Naive thymus-derived CD4-positive, alpha-beta T cell (primary cell): ENCODE measurements at regions not wholly inside any gene's neighbourhood (a gene's known extent, or its start where the extent isn't known, plus 50 kb on each side); places are given as distances from the start of the nearest gene placed in this dataset.
"Not testable (repeated sequence)": the region's sequence is repeated elsewhere in the genome, so short reads cannot be mapped to it uniquely, and the experiment has no call there.

ENCODE experiments used
- ATAC-seq: fragments of 150-1000 bp; cut with Tn5 transposase; 2 replicates; pipeline ENCODE4 v1.10.0; 2021; ENCODE audit warnings: mild to moderate bottlenecking, moderate library complexity
- CTCF ChIA-PET: fragments of 350-600 bp; sonication (Branson Sonifier 250); formaldehyde crosslinking; loops from one replicate; lab custom pipeline; 2021; ENCODE audit warnings: antibody characterized with exemption; lab: Charles Lee
- POLR2A ChIA-PET: fragments of 350-600 bp; sonication (Branson Sonifier 250); formaldehyde crosslinking; loops from one replicate; lab custom pipeline; 2021; ENCODE audit warnings: antibody characterized with exemption, inconsistent platforms; lab: Charles Lee
- DNase-seq, 9 donors: peaks; one replicate each; pipeline versions ENCODE4 v3.0.0 to v3.0.0-alpha.2; 2020 to 2022; ENCODE audit warnings: mixed read lengths in 1 of 9
- H3K27ac ChIP-seq: one replicate; pipeline ENCODE4 v1.7.0; 2013; ENCODE audit warnings: mild to moderate bottlenecking, low read depth, low read length, moderate library complexity
- H3K27me3 ChIP-seq, 2 donors: one replicate each; pipeline ENCODE4 v1.7.0; 2013; ENCODE audit warnings: low read length in 2 of 2, mild to moderate bottlenecking in 2 of 2, moderate library complexity in 2 of 2; ENCODE audit not compliant: control insufficient read depth in 2 of 2, insufficient read depth in 2 of 2
- H3K36me3 ChIP-seq, 3 experiments: 1 replicate in 2 of 3; 2 replicates in 1 of 3; pipeline ENCODE4 v1.7.0; 2013; ENCODE audit warnings: low read length in 3 of 3, mild to moderate bottlenecking in 3 of 3, moderate library complexity in 1 of 3; ENCODE audit not compliant: insufficient read depth in 3 of 3, control insufficient read depth in 2 of 3
- H3K4me1 ChIP-seq, 2 donors: one replicate each; pipeline ENCODE4 v1.7.0; 2013; ENCODE audit warnings: low read length in 2 of 2, mild to moderate bottlenecking in 2 of 2, moderate library complexity in 1 of 2; ENCODE audit not compliant: control insufficient read depth in 2 of 2, insufficient read depth in 2 of 2
- H3K4me3 ChIP-seq: 2 replicates; pipeline ENCODE4 v1.7.0; 2013; ENCODE audit warnings: mild to moderate bottlenecking, low read length
- H3K9me3 ChIP-seq, 3 experiments: 1 replicate in 2 of 3; 2 replicates in 1 of 3; pipeline ENCODE4 v1.7.0; 2013; ENCODE audit warnings: low read length in 3 of 3; ENCODE audit not compliant: control insufficient read depth in 2 of 3
- H3K27ac Mint-ChIP-seq, 9 donors: one replicate each; pipeline ENCODE4 v1.8.0; 2020 to 2022; ENCODE audit warnings: mixed read lengths in 9 of 9, mild to moderate bottlenecking in 8 of 9, moderate library complexity in 5 of 9, inconsistent platforms in 2 of 9
- H3K27me3 Mint-ChIP-seq, 5 donors: one replicate each; pipeline ENCODE4 v1.8.0; 2021 to 2022; ENCODE audit warnings: mixed read lengths in 5 of 5, mild to moderate bottlenecking in 1 of 5
- H3K36me3 Mint-ChIP-seq, 5 donors: one replicate each; pipeline ENCODE4 v1.8.0; 2020 to 2022; ENCODE audit warnings: mixed read lengths in 5 of 5, mild to moderate bottlenecking in 3 of 5, inconsistent platforms in 1 of 5
- H3K4me1 Mint-ChIP-seq, 7 donors: one replicate each; pipeline ENCODE4 v1.8.0; 2020 to 2022; ENCODE audit warnings: mixed read lengths in 7 of 7, mild to moderate bottlenecking in 3 of 7, inconsistent platforms in 1 of 7
- H3K4me3 Mint-ChIP-seq, 10 donors: one replicate each; pipeline ENCODE4 v1.8.0; 2020 to 2022; ENCODE audit warnings: mild to moderate bottlenecking in 10 of 10, mixed read lengths in 10 of 10, moderate library complexity in 6 of 10, inconsistent platforms in 2 of 10
- H3K9me3 Mint-ChIP-seq, 11 donors: one replicate each; pipeline ENCODE4 v1.8.0; 2020 to 2022; ENCODE audit warnings: mixed read lengths in 11 of 11, mild to moderate bottlenecking in 4 of 11, inconsistent platforms in 1 of 11, moderate library complexity in 1 of 11
- intact Hi-C, 2 donors: fragments of 100-400 bp; cut with micrococcal nuclease; formaldehyde crosslinking; loops; one replicate each; pipeline ENCODE4 v1.15.1; 2023

DNA sequence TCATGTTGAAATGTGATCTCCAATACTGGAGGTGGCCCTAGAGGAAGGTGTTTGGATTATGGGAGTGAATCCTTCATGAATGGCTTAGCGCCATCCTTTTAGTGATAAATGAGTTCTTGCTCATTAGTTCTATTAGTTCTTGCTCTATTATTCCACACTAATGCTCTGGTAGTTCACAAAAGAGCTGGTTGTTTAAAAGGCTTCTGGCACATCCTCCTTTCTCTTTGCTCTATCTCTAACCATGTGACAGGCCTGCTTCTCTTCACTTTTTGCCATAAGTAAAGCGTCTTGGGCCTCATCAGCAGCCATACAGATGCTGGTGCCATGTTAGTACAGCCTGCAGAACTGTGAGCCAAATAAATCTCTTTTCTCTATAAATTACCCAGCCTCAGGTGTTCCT, 469.9 kb downstream of the GUCY1A2 start:
- Histone ChIP-seq H3K9me3 (no peaks in the 10 kb centered on the region), H3K4me3 (no peak overlapping the region), H3K4me1 (no peaks in the 10 kb centered on the region), H3K27ac (no peak overlapping the region), H3K36me3 (no peaks in the 10 kb centered on the region), H3K27me3 (no peaks in the 10 kb centered on the region)
- ATAC-seq (no peak), DNase-seq (no peak)
- Mint-ChIP-seq H3K4me3 (no peak overlapping the region), H3K9me3 (peaks cover 0 to 5% (median 2%) of the 10 kb centered on the region in 11 donors), H3K27me3 (no peaks in the 10 kb centered on the region), H3K4me1 (no peaks in the 10 kb centered on the region), H3K36me3 (no peaks in the 10 kb centered on the region), H3K27ac (no peak overlapping the region)
- intact Hi-C loops = no loop called here
- POLR2A ChIA-PET = no interaction called here
- CTCF ChIA-PET = no interaction called here

DNA sequence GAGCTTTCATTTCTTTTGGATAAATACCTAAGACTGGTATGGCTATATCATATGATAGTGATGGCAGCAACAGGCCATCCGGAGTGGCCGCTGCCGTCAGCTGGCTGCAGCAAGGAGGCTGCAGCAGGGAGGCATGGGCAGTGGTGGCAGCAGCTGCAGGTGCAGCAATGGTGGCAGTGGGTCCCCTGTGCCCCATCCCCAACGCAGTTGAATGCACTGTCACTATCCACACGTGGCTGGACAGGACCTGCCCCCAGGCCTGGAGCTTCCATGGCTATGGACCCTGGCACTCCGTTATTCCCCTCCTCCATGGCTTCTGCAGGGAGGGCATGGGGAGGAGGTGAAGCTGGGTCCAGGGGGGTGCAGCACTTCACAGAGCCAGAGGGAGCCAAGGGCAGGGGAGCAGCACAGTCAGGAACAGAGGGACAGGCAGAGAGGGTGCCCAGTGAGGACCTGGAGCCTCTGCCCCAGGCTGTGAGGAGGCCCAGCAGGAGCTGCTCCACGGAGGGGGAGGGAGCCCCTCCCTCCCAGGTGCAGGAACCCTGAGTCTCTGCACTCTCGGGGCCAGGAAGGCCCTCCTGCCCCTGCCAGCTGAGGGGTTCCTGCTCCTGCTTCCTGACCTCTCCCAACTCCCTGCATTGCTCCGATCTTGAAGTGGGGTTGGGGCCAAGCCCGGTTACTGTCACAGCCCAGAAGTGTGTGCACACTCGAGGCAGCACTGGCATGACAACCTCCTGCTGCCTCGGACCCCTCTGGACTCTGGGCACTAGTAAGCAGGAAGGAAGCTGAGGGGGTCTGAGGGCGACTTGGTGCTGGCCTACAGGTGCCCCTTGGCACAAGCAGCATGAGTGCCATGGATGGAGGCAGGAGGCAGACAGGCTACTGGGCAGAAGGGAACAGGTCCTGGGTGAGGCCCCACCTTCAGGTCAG, 466.3 kb downstream of the GUCY1A2 start:
- ATAC-seq = no peak
- CTCF ChIA-PET = no interaction called here
- Mint-ChIP-seq H3K4me3 (no peak overlapping the region), H3K36me3 (no peaks in the 10 kb centered on the region), H3K27ac (peak overlapping the region in 1 of 9 donors; percentile 26), H3K4me1 (no peaks in the 10 kb centered on the region), H3K9me3 (peaks cover 0 to 18% (median 4%) of the 10 kb centered on the region in 11 donors), H3K27me3 (no peaks in the 10 kb centered on the region)
- Histone ChIP-seq H3K4me1 (no peaks in the 10 kb centered on the region), H3K27me3 (no peaks in the 10 kb centered on the region), H3K4me3 (no peak overlapping the region), H3K36me3 (no peaks in the 10 kb centered on the region), H3K27ac (no peak overlapping the region), H3K9me3 (no peaks in the 10 kb centered on the region)
- intact Hi-C loops = no loop called here
- POLR2A ChIA-PET = no interaction called here
- no peak for DNase-seq

GRCh38 chr11:106552694-106553203, 465.5 kb downstream of the GUCY1A2 start:
- Histone ChIP-seq H3K9me3 (no peaks in the 10 kb centered on the region), H3K36me3 (no peaks in the 10 kb centered on the region), H3K4me3 (no peak overlapping the region), H3K27ac (no peak overlapping the region), H3K4me1 (no peaks in the 10 kb centered on the region), H3K27me3 (no peaks in the 10 kb centered on the region)
- intact Hi-C loops = no loop called here
- Mint-ChIP-seq H3K4me1 (no peaks in the 10 kb centered on the region), H3K9me3 (peaks cover 0 to 20% (median 4%) of the 10 kb centered on the region in 11 donors), H3K4me3 (no peak overlapping the region), H3K36me3 (no peaks in the 10 kb centered on the region), H3K27ac (no peak overlapping the region), H3K27me3 (no peaks in the 10 kb centered on the region)
- no peak for DNase-seq
- POLR2A ChIA-PET = no interaction called here
- ATAC-seq = no peak
- CTCF ChIA-PET = no interaction called here

GRCh38 chr11:106553304-106553703, 465.0 kb downstream of the GUCY1A2 start:
- Mint-ChIP-seq H3K9me3 (peaks cover 0 to 23% (median 4%) of the 10 kb centered on the region in 11 donors), H3K4me1 (no peaks in the 10 kb centered on the region), H3K4me3 (no peak overlapping the region), H3K27me3 (no peaks in the 10 kb centered on the region), H3K36me3 (no peaks in the 10 kb centered on the region), H3K27ac (no peak overlapping the region)
- H3K36me3 ChIP-seq = no peaks in the 10 kb centered on the region
- intact Hi-C loops = no loop called here
- H3K4me1 ChIP-seq = no peaks in the 10 kb centered on the region
- no peak overlapping the region for H3K27ac ChIP-seq
- H3K27me3 ChIP-seq = no peaks in the 10 kb centered on the region
- ChIA-PET CTCF (no interaction called here), POLR2A (no interaction called here)
- no peak for ATAC-seq
- DNase-seq = no peak
- no peaks in the 10 kb centered on the region for H3K9me3 ChIP-seq
- H3K4me3 ChIP-seq = no peak overlapping the region

GRCh38 chr11:106555566-106556250, 462.6 kb downstream of the GUCY1A2 start:
- H3K4me1 Mint-ChIP-seq, POLR2A ChIA-PET, H3K4me3 Mint-ChIP-seq, ATAC-seq, H3K4me3 ChIP-seq, H3K27me3 Mint-ChIP-seq, H3K9me3 ChIP-seq, H3K27me3 ChIP-seq, H3K27ac ChIP-seq, H3K36me3 ChIP-seq, DNase-seq, H3K4me1 ChIP-seq, H3K27ac Mint-ChIP-seq, CTCF ChIA-PET, intact Hi-C loops, H3K36me3 Mint-ChIP-seq: not testable (repeated sequence)
- H3K9me3 Mint-ChIP-seq = peaks cover 0 to 23% (median 4%) of the 10 kb centered on the region in 11 donors

DNA sequence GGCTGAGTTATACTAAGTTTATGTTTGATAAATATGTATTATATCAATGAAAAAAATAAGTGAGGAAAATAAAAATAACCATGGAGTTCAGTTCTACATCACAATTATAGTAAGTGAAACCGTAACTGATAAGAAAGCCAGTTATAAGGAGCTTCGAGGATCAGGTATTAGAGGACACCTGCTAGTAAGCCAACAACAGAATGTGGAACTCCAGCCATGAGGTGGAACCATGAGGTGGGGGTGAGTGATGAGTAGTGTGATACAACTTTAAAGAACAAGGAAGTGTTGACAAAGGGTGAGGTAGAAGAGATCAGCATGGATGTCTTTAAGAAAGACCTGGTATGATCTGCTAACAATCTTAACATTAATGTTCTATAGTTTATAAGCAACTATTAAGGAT, 452.9 kb downstream of the GUCY1A2 start:
- ChIA-PET CTCF (no interaction called here), POLR2A (no interaction called here)
- Histone ChIP-seq H3K36me3 (no peaks in the 10 kb centered on the region), H3K4me1 (no peaks in the 10 kb centered on the region), H3K4me3 (no peak overlapping the region), H3K27me3 (no peaks in the 10 kb centered on the region), H3K27ac (no peak overlapping the region), H3K9me3 (no peaks in the 10 kb centered on the region)
- intact Hi-C loops = no loop called here
- peaks cover 0 to 21% (median 8%) of the 10 kb centered on the region in 11 donors for H3K9me3 Mint-ChIP-seq
- peaks cover 0 to 5% (median 0%) of the 10 kb centered on the region in 5 donors for H3K36me3 Mint-ChIP-seq
- H3K4me1 Mint-ChIP-seq = no peaks in the 10 kb centered on the region
- no peak for ATAC-seq
- no peak for DNase-seq
- no peaks in the 10 kb centered on the region for H3K27me3 Mint-ChIP-seq
- no peak overlapping the region for H3K4me3 Mint-ChIP-seq
- no peak overlapping the region for H3K27ac Mint-ChIP-seq
